Loucy (cell line): ENCODE measurements at regions not wholly inside any gene's neighbourhood (a gene's known extent, or its start where the extent isn't known, plus 50 kb on each side); places are given as distances from the start of the nearest gene placed in this dataset.

ENCODE experiments used
- H2AFZ ChIP-seq: fragments of 200-600 bp; sonication (generic); 2 replicates; pipeline ENCODE4 v1.6.0; 2016; ENCODE audit warnings: antibody characterized with exemption, mild to moderate bottlenecking, low read length, moderate library complexity
- H3F3A ChIP-seq: fragments of 200-600 bp; 2 replicates; pipeline ENCODE4 v1.6.0; 2016; ENCODE audit warnings: antibody characterized with exemption, low read depth, mild to moderate bottlenecking
- H3K27me3 ChIP-seq: fragments of 200-600 bp; sonication (generic); 2 replicates; pipeline ENCODE4 v1.6.1; 2014; ENCODE audit warnings: low read length, mild to moderate bottlenecking; ENCODE audit not compliant: insufficient read depth, poor library complexity, severe bottlenecking
- H3K36me3 ChIP-seq: fragments of 200-600 bp; sonication (generic); 2 replicates; pipeline ENCODE4 v1.6.1; 2016; ENCODE audit warnings: low read length; ENCODE audit not compliant: insufficient read depth
- H3K4me1 ChIP-seq: fragments of 200-600 bp; sonication (generic); 2 replicates; pipeline ENCODE4 v1.5.1; 2014; ENCODE audit warnings: low read length, mild to moderate bottlenecking; ENCODE audit not compliant: insufficient read depth, poor library complexity, severe bottlenecking
- H3K4me2 ChIP-seq: fragments of 200-600 bp; sonication (generic); 2 replicates; pipeline ENCODE4 v1.6.0; 2014; ENCODE audit warnings: antibody characterized with exemption, low read length, low read depth, mild to moderate bottlenecking; ENCODE audit not compliant: poor library complexity, severe bottlenecking
- H3K4me3 ChIP-seq: fragments of 200-600 bp; sonication (generic); 2 replicates; pipeline ENCODE4 v1.5.1; 2014; ENCODE audit warnings: low read length, mild to moderate bottlenecking, mixed read lengths; ENCODE audit not compliant: poor library complexity, severe bottlenecking
- H3K79me2 ChIP-seq: fragments of 200-600 bp; sonication (generic); 2 replicates; pipeline ENCODE4 v1.6.1; 2014; ENCODE audit warnings: low read length; ENCODE audit not compliant: insufficient read depth
- H3K9ac ChIP-seq: fragments of 200-600 bp; sonication (generic); 2 replicates; pipeline ENCODE4 v1.6.0; 2014; ENCODE audit warnings: mild to moderate bottlenecking, low read depth, low read length, moderate library complexity; ENCODE audit not compliant: poor library complexity, severe bottlenecking
- H3K9me2 ChIP-seq: fragments of 200-600 bp; sonication (generic); replicated peaks from 2 replicates; pipeline ENCODE4 v1.6.1; 2016; ENCODE audit warnings: low read depth, low read length, mixed read lengths
- H3K9me3 ChIP-seq: fragments of 200-600 bp; sonication (generic); 2 replicates; pipeline ENCODE4 v1.6.1; 2014; ENCODE audit warnings: mild to moderate bottlenecking, antibody characterized with exemption, low read length, low read depth; ENCODE audit not compliant: insufficient read depth
- H4K20me1 ChIP-seq: fragments of 200-600 bp; sonication (generic); 2 replicates; pipeline ENCODE4 v1.6.0; 2014; ENCODE audit warnings: antibody characterized with exemption, low read length, mild to moderate bottlenecking; ENCODE audit not compliant: insufficient read depth, poor library complexity, severe bottlenecking
- EZH2phosphoT487 ChIP-seq: fragments of 200-600 bp; IDR thresholded peaks from 2 replicates; pipeline ENCODE4 v1.6.1; 2018; ENCODE audit warnings: antibody characterized with exemption, mild to moderate bottlenecking, moderate library complexity, borderline replicate concordance
- TF ChIP-seq, protein P1 (sequence below): fragments of 200-600 bp; sonication (generic); conservative IDR thresholded peaks from 2 replicates; pipeline ENCODE4 v1.5.1; 2014; ENCODE audit warnings: mild to moderate bottlenecking, antibody characterized with exemption, low read length

DNA sequence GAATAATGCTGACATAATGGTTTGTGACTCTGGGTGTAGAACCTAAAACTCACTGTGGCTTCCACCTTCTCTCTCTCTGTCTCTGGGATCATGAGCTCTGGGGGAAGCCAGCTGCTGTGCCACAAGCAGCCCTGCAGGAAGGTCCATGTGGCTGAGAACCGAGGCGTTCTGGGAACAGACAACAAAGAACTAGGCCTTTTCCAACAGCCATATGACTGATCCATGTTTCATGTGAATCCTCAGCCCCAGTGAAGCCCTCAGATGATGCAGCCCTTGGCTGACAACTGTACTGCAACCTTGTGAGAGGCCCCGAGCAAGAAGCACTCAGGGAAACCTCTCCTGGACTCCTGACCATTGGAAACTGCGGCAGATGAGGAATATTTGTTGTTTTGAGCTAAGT is 56.6 kb downstream of the HLA-G start:
- TF ChIP-seq, protein P1, sequence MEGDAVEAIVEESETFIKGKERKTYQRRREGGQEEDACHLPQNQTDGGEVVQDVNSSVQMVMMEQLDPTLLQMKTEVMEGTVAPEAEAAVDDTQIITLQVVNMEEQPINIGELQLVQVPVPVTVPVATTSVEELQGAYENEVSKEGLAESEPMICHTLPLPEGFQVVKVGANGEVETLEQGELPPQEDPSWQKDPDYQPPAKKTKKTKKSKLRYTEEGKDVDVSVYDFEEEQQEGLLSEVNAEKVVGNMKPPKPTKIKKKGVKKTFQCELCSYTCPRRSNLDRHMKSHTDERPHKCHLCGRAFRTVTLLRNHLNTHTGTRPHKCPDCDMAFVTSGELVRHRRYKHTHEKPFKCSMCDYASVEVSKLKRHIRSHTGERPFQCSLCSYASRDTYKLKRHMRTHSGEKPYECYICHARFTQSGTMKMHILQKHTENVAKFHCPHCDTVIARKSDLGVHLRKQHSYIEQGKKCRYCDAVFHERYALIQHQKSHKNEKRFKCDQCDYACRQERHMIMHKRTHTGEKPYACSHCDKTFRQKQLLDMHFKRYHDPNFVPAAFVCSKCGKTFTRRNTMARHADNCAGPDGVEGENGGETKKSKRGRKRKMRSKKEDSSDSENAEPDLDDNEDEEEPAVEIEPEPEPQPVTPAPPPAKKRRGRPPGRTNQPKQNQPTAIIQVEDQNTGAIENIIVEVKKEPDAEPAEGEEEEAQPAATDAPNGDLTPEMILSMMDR, result no peak
- TF ChIP-seq EZH2phosphoT487, result no peak
- H3F3A ChIP-seq, result no peaks in the 10 kb centered on the region
- H3K4me3 ChIP-seq, result no peak overlapping the region
- peaks cover 15% of the 10 kb centered on the region for H3K4me1 ChIP-seq
- no peak overlapping the region for H3K9ac ChIP-seq
- no peaks in the 10 kb centered on the region for H4K20me1 ChIP-seq
- H3K27me3 ChIP-seq, result no peaks in the 10 kb centered on the region
- H3K4me2 ChIP-seq, result no peak overlapping the region
- no peaks in the 10 kb centered on the region for H3K9me2 ChIP-seq
- no peak overlapping the region for H2AFZ ChIP-seq
- no peaks in the 10 kb centered on the region for H3K36me3 ChIP-seq
- peaks cover 10% of the 10 kb centered on the region; the same call in 1 of the 2 replicates for H3K79me2 ChIP-seq
- H3K9me3 ChIP-seq, result no peaks in the 10 kb centered on the region

DNA sequence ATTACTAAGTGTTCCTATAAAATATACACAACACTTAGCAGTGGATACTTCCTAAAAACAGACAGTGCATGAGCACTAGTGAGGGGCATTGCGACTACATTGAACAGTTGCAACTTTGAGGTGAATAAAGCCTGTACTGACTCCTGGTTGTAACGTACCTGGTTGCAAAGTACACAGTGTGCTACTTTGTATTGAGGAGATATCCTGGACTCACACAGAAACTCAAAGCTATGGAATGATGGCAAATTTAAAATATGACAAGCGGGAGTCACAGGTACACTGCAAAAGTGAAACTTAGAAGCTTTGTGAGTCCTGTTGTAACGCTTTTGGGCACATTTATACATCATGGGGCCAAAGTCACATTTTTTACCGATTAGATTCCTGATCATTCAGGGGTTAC is 55.6 kb upstream of the HLA-A start:
- Histone ChIP-seq H3K79me2 (peaks cover 10% of the 10 kb centered on the region; the same call in 1 of the 2 replicates), H3K4me1 (peaks cover 15% of the 10 kb centered on the region), H3K9me3 (no peaks in the 10 kb centered on the region), H3F3A (no peaks in the 10 kb centered on the region), H3K27me3 (no peaks in the 10 kb centered on the region), H3K4me3 (peak overlapping the region; percentile 95), H3K4me2 (peak overlapping the region; percentile 90), H4K20me1 (no peaks in the 10 kb centered on the region), H3K36me3 (no peaks in the 10 kb centered on the region), H3K9ac (peak overlapping the region; percentile 97), H3K9me2 (no peaks in the 10 kb centered on the region), H2AFZ (peak overlapping the region; percentile 88; the same call in 1 of the 2 replicates)
- TF ChIP-seq EZH2phosphoT487, result no peak
- TF ChIP-seq, protein P1, result no peak

DNA sequence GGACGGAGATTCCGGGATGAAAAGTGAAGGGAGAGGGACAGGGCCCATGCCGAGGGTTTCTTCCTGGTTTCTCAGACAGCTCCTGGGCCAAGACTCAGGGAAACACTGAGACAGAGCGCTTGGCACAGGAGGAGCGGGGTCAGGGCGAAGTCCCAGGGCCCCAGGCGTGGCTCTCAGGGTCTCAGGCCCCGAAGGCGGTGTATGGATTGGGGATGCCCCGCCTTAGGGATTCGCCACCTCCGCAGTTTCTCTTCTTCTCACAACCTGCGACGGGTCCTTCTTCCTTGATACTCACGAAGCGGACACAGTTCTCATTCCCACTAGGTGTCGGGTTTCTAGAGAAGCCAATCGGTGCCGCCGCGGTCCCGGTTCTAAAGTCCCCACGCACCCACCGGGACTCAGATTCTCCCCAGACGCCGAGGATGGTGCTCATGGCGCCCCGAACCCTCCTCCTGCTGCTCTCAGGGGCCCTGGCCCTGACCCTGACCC is 55.0 kb upstream of the HLA-A start:
- peak overlapping the region; percentile 88 for H2AFZ ChIP-seq
- peak overlapping the region; percentile 90 for H3K4me2 ChIP-seq

More for the DNA sequence above, 55.0 kb upstream of the HLA-A start:
- Histone ChIP-seq H3K9me2 (no peaks in the 10 kb centered on the region), H3K79me2 (peaks cover 10% of the 10 kb centered on the region; the same call in 1 of the 2 replicates), H3K4me1 (peaks cover 15% of the 10 kb centered on the region), H3F3A (no peaks in the 10 kb centered on the region), H3K9ac (peak overlapping the region; percentile 97), H4K20me1 (no peaks in the 10 kb centered on the region), H3K27me3 (no peaks in the 10 kb centered on the region), H3K4me3 (peak overlapping the region; percentile 95), H3K9me3 (no peaks in the 10 kb centered on the region), H3K36me3 (no peaks in the 10 kb centered on the region)
- no peak for TF ChIP-seq EZH2phosphoT487
- TF ChIP-seq, protein P1, result no peak
